ENCODE measurements at regions not wholly inside any gene's neighbourhood (a gene's known extent, or its start where the extent isn't known, plus 50 kb on each side); places are given as distances from the start of the nearest gene placed in this dataset.

DNA sequence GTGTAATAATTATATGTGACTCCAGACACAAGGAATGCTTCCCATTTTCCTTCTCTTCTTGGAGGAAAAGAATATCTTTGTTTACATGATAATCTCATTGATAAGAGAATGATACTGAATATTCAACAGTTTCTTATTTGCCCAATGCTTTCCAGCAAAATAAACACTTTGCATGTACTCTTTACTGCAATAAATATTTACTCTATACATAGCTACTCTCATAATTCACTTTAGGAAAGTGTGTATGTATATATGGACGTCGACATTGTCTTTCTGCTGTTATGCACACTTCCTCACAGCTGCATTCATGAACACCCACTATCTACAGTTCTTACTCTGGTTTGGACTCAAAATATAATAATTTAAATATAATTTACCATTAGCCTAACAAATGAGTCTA, 617.4 kb upstream of the CDH10 start:
- TF ChIP-seq, protein P1, sequence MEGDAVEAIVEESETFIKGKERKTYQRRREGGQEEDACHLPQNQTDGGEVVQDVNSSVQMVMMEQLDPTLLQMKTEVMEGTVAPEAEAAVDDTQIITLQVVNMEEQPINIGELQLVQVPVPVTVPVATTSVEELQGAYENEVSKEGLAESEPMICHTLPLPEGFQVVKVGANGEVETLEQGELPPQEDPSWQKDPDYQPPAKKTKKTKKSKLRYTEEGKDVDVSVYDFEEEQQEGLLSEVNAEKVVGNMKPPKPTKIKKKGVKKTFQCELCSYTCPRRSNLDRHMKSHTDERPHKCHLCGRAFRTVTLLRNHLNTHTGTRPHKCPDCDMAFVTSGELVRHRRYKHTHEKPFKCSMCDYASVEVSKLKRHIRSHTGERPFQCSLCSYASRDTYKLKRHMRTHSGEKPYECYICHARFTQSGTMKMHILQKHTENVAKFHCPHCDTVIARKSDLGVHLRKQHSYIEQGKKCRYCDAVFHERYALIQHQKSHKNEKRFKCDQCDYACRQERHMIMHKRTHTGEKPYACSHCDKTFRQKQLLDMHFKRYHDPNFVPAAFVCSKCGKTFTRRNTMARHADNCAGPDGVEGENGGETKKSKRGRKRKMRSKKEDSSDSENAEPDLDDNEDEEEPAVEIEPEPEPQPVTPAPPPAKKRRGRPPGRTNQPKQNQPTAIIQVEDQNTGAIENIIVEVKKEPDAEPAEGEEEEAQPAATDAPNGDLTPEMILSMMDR (IDR thresholded peaks at IDR 0.05) = no peak
- TF ChIP-seq POLR2A (IDR thresholded peaks at IDR 0.05) = no peak

Data from lower leg skin (tissue), 3 donors.